Uterus (tissue), 2 donors: ENCODE measurements at regions not wholly inside any gene's neighbourhood (a gene's known extent, or its start where the extent isn't known, plus 50 kb on each side); places are given as distances from the start of the nearest gene placed in this dataset.
"Not testable (repeated sequence)": the region's sequence is repeated elsewhere in the genome, so short reads cannot be mapped to it uniquely, and the experiment has no call there.

Experiments used
- POLR2A ChIP-seq, 2 donors: fragments of 450-650 bp; IDR thresholded peaks; one replicate each; pipeline ENCODE4 v1.6.1; 2016; ENCODE audit warnings: antibody characterized with exemption in 2 of 2, mild to moderate bottlenecking in 1 of 2, moderate library complexity in 1 of 2
- TF ChIP-seq, protein P1 (sequence below), 4 experiments: fragments of 200-600 bp in 2 of 4; fragments of 450-650 bp in 2 of 4; sonication (generic) in 2 of 4; IDR thresholded peaks; one replicate each; pipeline ENCODE4 v1.5.1; 2016 to 2019; ENCODE audit warnings: antibody characterized with exemption in 4 of 4, mild to moderate bottlenecking in 2 of 4, moderate library complexity in 1 of 4

DNA sequence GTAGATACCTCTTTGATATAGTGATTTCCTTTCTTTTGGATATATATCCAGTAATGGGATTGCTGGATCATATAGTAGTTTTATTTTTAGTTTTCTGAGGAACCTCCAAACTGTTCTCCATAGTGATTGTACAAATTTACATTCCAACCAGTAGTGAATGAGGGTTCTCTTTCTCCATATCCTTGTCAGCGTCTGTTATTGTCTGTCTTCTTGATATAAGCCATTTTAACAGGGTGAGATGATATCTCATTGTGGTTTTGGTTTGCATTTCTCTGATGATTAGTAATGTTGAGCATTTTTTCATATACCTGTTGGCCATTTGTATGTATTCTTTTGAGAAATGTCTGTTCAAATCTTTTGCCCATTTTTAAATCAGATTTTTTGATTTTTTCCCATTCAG, 182.4 kb downstream of the COG6 start:
- TF ChIP-seq, protein P1, sequence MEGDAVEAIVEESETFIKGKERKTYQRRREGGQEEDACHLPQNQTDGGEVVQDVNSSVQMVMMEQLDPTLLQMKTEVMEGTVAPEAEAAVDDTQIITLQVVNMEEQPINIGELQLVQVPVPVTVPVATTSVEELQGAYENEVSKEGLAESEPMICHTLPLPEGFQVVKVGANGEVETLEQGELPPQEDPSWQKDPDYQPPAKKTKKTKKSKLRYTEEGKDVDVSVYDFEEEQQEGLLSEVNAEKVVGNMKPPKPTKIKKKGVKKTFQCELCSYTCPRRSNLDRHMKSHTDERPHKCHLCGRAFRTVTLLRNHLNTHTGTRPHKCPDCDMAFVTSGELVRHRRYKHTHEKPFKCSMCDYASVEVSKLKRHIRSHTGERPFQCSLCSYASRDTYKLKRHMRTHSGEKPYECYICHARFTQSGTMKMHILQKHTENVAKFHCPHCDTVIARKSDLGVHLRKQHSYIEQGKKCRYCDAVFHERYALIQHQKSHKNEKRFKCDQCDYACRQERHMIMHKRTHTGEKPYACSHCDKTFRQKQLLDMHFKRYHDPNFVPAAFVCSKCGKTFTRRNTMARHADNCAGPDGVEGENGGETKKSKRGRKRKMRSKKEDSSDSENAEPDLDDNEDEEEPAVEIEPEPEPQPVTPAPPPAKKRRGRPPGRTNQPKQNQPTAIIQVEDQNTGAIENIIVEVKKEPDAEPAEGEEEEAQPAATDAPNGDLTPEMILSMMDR (IDR thresholded peaks at IDR 0.05) = not testable (repeated sequence)
- not testable (repeated sequence) for TF ChIP-seq POLR2A (IDR thresholded peaks at IDR 0.05)
